NCI-H2081 treated with DMSO at 0.1 percent for 48 hours (cell line): ENCODE measurements at regions not wholly inside any gene's neighbourhood (a gene's known extent, or its start where the extent isn't known, plus 50 kb on each side); places are given as distances from the start of the nearest gene placed in this dataset.
"Not testable (repeated sequence)": the region's sequence is repeated elsewhere in the genome, so short reads cannot be mapped to it uniquely, and the experiment has no call there.

ENCODE experiments used
- DNase-seq: peaks from one replicate; lab custom pipeline; 2025; lab: John Stamatoyannopoulos, UW

DNA sequence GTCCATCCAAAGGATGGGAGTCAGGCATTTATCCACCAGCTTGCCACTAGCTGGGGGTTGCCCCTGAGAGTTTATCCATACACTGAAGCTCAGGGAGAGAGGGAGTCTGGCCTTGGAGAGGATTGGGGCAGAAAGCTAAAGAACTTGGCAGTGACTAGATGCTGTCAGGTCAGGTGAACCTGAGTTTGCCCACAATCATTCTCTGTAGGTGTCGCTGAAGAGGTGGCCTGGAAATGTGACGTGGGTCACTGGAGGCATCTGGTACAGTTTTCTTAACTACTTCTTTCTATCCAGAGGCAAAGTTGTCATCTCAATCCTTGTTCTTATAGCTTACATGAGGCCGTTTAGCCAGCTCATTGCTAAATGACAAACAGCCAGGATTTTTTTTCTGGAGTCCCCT, 298.0 kb upstream of the CTNNB1 start:
- DNase-seq, result no peak

GRCh38 chr3:40901796-40902195, 297.5 kb upstream of the CTNNB1 start:
- no peak for DNase-seq

- DNase-seq, result not testable (repeated sequence)
These were observed 291.3 kb upstream of the CTNNB1 start for GRCh38 chr3:40907907-40908465.

DNA sequence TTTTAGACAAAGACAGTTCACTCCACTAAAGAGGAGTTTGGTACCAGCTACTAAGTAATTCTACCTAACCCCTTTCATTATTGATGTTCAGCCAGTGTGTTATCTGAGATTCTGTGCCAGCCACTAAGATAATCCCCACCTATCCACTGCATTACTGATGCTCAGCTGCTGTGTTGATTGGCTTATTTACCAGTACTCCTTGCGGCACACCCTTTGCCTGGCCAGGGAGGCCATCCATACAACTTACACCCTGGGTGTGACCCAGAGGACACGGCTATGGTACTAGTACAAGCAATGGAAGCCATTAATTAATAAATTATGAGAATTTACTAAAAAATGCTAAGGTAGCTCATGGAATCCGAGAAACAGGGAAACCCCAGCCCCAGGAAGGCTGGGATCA, 290.7 kb upstream of the CTNNB1 start:
- no peak for DNase-seq

DNA sequence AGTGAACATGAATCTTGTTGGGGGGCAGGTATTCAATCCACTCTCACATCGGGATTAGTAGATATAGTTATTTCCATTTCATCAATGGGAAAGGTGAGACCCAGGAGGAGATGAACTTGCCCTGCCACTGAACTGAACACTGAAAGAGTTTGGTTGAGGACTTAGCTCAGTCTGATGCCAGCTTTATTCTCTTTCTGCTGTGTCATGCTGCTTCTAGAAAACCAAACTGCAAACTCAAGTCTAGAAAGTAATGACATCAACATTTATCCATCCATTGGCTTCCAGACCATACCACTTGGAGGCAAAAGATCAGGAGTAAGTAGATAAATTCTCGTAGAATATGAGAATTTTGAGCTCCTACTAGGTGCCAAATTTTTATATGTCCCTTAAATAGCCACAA, 288.0 kb upstream of the CTNNB1 start:
- DNase-seq, result no peak

GRCh38 chr3:40911928-40912327, 287.4 kb upstream of the CTNNB1 start:
- DNase-seq, result no peak

GRCh38 chr3:40912461-40912860, 286.8 kb upstream of the CTNNB1 start:
- DNase-seq, result no peak

DNA sequence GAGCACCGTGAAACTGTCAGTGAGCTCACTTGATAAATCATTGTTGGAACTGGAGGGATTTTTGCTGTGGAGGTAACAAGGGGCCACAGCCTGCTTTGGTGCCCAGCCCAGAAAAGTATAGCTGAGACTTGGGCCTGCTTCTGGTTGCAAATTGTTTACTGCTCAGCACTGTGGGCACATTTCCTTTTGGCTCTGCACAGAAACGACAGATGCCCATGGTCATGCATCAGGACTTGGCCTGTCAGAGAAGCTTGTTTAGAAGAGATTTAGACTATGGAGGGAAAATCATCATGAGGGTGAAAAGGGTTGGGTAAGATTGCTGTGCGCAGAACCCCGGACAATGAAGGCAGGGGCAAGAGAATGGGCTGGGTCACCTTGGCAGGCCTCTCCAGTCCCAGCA, 286.1 kb upstream of the CTNNB1 start:
- no peak for DNase-seq

DNA sequence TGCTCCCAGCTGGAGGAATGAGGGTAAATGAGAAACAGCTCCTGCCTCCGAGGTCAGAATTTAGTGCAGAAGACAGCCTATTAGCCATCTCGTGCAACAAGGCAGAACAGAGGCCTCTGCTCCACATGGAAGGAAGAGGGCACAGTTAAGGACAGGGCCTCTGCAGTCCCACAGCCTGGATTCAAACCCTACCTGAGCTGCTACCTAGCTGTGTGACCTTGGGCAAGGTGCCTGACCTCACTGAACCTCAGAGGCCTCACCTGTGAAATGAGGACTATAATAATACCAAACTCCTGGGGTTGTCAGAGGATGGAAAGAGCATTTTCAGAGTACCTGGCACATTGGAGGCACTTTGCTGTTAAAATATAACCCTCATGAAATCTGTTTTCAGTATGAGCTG, 285.7 kb upstream of the CTNNB1 start:
- DNase-seq, result no peak

GRCh38 chr3:40914475-40914874, 284.8 kb upstream of the CTNNB1 start:
- DNase-seq, result no peak

DNA sequence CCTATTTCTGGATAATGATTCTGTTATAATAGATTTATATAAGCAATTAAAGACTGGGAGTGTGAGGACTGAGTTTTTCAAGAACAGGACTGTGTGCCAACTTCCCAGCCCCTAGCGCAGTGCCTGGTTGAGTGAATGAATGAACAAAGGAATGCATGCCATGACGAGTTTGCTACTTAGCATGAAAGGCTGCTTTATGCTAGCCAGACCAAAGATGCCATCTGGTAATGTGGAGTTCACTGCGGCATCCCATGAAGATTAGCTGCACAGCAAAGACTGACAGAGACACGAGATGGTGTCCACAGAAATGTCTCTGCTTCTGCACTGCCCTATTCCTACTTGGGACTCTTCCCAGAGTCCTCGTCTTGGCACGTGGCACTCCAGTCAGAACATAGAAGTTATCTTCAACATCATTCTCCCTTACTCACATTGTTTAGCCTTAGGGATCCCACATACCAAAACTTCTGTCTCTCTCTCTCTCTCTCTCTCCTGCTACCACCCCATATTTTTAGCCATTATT, 283.9 kb upstream of the CTNNB1 start:
- DNase-seq, result no peak

GRCh38 chr3:40920041-40920440, 279.3 kb upstream of the CTNNB1 start:
- no peak for DNase-seq

DNA sequence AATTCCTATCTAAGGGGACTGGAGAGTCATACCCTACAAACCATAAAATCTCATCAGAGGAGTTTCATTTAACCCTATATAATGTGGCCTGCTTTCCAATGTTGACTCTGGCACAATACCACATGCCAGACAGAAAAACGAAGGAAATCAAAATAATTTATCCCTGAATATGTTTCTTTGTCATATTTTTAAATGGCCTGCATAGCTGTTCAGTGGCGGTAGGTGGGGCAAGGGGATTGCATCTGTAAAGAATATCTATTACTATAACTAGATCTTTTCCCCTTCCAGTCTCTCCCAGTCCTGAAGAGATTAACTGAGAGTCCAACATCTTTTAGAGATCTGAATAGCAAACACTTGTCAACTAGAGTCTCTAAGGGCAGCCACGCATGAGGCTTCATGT, 278.1 kb upstream of the CTNNB1 start:
- no peak for DNase-seq

DNA sequence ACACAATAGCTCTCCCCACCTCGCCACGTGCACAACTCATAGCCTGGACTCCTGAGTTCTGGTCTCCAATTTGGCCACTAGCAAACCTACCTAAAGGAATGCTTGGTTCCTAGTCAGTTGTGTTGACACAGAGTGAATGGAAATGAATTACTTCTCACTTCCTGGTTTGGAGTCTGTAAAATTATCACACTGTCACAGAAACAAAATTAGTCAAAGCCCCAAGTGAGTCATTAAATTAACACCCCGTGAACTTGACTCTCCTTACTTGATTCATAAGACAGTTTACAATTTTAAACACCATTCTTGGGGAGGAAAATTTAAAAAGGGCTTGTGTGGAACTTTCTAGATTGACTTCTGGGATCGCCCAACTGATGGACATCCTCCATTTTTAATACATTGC, 276.2 kb upstream of the CTNNB1 start:
- DNase-seq, result no peak

- no peak for DNase-seq
These were observed 275.7 kb upstream of the CTNNB1 start for GRCh38 chr3:40923651-40924050.

DNA sequence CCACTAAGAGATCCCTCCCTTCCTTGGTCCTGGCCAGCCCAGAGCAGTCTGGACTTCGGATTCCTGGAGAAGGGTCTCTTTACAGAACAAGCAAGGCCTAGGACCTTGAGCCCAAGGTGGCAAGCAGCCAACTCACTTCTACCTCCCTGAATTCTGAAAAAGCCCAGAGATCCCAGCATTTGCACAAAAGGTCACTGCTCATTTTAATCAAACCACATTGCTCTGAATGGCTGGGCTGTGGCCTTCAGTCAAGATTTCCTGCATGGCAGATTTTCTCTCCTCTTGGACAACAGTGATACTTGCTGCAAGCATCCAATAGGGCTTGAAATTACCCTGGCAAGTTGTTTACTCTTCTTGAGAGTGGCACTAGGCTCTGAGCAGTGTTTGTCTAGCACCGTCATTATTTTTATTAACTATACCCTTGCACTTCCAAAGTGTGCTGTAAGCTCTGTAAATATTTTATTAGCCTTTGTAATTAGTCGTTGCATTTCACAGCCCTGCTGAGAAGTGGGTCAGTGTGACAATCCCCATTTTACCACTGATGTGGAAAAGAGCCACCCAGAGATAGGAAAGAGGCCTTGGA, 274.7 kb upstream of the CTNNB1 start:
- no peak for DNase-seq

GRCh38 chr3:40925231-40925630, 274.1 kb upstream of the CTNNB1 start:
- DNase-seq, result no peak

GRCh38 chr3:40930131-40930538, 269.2 kb upstream of the CTNNB1 start:
- no peak for DNase-seq

DNA sequence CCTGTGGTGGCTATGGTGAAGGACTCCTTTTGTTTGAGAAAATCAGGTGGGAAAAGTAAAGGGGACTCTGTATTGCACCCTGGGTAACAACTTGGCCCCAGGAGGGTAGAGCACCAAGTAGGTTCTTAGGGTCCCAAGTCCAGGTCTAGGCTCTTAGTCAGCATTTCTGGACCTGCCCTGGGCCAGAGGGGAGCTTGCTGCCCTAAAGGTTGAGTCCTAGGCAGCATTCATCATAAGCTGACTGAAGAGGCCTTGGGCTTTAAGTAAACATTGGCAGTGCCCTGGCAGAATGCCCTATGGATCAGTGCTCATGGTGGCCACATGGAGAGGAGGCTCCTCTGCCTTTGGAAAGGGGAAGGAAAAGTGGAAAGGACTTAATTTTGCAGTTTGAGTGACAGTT, 268.5 kb upstream of the CTNNB1 start:
- no peak for DNase-seq

- no peak for DNase-seq
These were observed 260.7 kb upstream of the CTNNB1 start for GRCh38 chr3:40938591-40938990.

- DNase-seq, result no peak
These were observed 260.1 kb upstream of the CTNNB1 start for GRCh38 chr3:40939030-40939740.

GRCh38 chr3:40939741-40940130, 259.6 kb upstream of the CTNNB1 start:
- no peak for DNase-seq

GRCh38 chr3:40940651-40941050, 258.7 kb upstream of the CTNNB1 start:
- no peak for DNase-seq

DNA sequence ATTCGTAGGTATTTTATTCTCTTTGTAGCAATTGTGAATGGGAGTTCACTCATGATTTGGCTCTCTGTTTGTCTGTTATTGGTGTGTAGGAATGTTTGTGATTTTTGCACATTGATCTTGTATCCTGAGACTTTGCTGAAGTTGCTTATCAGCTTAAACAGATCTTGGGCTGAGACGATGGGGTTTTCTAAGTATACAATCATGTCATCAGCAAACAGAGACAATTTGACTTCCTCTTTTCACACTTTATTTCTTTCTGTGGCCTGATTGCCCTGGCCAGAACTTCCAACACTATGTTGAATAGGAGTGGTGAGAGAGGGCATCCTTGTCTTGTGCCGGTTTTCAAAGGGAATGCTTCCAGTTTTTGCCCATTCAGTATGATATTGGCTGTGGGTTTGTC, 252.3 kb upstream of the CTNNB1 start:
- not testable (repeated sequence) for DNase-seq
